Tibial nerve (tissue), 4 donors: ENCODE measurements at regions not wholly inside any gene's neighbourhood (a gene's known extent, or its start where the extent isn't known, plus 50 kb on each side); places are given as distances from the start of the nearest gene placed in this dataset.

Experiments used
- CTCF ChIP-seq, 5 experiments: fragments of 200-600 bp in 3 of 5; fragments of 450-650 bp in 2 of 5; sonication (generic) in 3 of 5; IDR thresholded peaks; one replicate each; pipeline ENCODE4 v1.5.1; 2016 to 2019; ENCODE audit warnings: antibody characterized with exemption in 5 of 5, mild to moderate bottlenecking in 3 of 5, moderate library complexity in 2 of 5
- EP300 ChIP-seq, 2 donors: sonication (generic); formaldehyde crosslinking; IDR thresholded peaks; one replicate each; pipeline ENCODE4 v1.6.1; 2017; ENCODE audit warnings: antibody characterized with exemption in 2 of 2, mild to moderate bottlenecking in 1 of 2
- POLR2A ChIP-seq, 2 donors: fragments of 450-650 bp; IDR thresholded peaks; one replicate each; pipeline ENCODE4 v1.6.1; 2017; ENCODE audit warnings: antibody characterized with exemption in 2 of 2, mild to moderate bottlenecking in 2 of 2, moderate library complexity in 2 of 2

DNA sequence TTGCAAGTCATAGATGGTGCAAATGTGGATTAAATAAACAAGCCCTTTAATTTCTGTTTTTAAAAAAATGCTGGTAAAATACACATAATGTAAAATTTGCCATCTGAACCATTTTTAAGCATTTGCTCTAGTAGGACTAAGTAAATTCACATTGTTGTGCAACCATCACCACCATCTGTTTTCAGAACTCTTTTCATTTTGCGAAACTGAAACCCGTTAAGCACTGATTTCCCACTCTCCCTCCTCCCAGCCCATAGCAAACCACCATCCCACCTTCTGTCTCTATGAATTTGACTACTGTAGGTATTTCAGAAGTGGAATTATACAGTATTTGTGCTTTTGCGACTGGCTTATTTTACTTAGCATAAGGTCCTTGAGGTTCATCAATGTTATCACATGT lies 103.3 kb upstream of the CNTLN start:
- TF ChIP-seq POLR2A (IDR thresholded peaks at IDR 0.05) (no peak), CTCF (IDR thresholded peaks at IDR 0.05) (no peak), EP300 (IDR thresholded peaks at IDR 0.05) (no peak)
